Stimulated activated CD8-positive, alpha-beta memory T cell treated with anti-CD3 and anti-CD28 coated beads, Interleukin-15, amount 100 ng/mL, for 24 hours (primary cell): ENCODE measurements at regions not wholly inside any gene's neighbourhood (a gene's known extent, or its start where the extent isn't known, plus 50 kb on each side); places are given as distances from the start of the nearest gene placed in this dataset.
"Not testable (repeated sequence)": the region's sequence is repeated elsewhere in the genome, so short reads cannot be mapped to it uniquely, and the experiment has no call there.

ENCODE experiments used
- DNase-seq: peaks from one replicate; pipeline ENCODE4 v3.0.0-alpha.2; 2020; ENCODE audit warnings: low read depth

DNA sequence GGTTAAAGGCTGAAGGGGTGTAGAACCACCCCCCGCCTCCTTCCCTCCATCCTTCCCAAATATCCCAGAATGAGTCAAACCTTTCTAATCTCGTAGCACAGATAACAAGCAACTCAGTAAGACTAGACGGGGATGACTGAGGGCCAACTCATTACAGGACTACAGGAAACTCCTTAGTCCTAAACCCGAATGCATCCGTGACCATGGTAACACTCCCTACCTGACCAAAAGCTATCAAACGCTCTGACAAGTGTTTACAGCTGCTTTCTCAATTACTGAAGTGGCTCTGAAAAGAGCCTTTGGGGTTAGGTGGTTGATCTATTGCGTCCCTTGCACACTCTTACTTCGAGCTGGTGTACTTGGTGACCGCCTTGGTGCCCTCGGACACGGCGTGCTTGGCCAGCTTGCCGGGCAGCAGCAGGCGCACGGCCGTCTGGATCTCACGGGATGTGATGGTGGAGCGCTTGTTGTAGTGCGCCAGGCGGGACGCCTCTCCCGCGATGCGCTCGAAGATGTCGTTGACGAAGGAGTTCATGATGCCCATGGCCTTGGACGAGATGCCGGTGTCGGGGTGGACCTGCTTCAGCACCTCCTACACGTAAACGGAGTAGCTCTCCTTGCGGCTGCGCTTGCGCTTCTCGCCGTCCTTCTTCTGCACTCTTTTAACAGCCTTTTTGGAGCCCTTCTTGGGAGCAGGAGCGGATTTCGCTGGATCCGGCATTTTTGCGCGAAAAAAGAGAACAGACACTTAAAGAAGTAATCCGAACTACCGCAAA is 67.4 kb downstream of the FAM72B start:
- not testable (repeated sequence) for DNase-seq

DNA sequence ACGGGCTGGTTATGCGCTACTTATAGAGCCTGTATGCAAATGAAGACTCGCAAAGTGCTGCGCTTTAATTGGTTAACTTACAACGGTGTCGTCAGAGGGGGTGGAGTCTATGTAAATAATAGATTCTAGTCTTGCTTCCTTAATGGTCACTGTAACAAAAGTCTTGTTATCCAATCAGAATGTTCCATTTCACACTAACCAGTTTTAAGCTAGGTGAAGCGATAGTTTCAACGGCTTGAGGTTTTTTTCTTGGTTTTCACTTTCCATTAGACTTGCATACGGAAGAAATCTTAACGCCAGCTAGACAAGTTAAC is 66.9 kb downstream of the FAM72B start:
- not testable (repeated sequence) for DNase-seq

DNA sequence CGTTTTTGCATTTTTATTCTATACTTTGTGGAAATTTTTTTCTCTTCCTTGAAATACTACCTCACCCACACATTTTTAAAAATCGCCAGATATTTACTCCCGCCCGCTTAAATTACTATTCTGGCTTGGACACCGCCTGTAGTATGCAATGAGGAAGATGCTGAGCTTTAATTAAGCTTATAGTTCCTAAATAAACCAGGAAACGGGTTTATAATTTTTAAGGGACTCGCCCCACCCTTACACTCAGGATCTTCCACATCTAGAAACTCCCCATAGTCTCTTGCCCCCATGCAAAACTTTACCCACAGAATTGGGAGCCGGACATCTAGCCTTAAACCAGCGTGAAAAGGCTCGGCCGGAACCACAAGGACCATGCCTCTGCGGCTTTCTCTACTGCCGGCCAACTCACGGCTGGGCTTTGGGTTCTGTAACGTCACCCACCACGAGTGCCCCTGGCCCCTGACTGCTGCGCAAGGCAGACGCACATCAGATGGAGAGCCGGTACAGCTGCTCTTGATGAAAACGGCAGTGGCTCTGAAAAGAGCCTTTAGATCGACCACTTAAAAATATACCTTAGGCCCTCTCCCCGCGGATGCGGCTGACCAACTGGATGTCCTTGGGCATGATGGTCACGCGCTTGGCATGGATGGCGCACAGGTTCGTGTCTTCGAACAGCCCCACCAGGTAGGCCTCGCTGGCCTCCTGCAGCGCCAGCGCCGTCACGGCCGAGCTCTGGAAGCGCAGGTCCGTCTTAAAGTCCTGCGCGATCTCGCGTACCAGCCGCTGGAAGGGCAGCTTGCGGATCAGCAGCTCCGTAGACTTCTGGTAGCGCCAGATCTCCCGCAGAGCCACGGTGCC is 66.3 kb downstream of the FAM72B start:
- DNase-seq = not testable (repeated sequence)
